ENCODE measurements at regions not wholly inside any gene's neighbourhood (a gene's known extent, or its start where the extent isn't known, plus 50 kb on each side); places are given as distances from the start of the nearest gene placed in this dataset.

DNA sequence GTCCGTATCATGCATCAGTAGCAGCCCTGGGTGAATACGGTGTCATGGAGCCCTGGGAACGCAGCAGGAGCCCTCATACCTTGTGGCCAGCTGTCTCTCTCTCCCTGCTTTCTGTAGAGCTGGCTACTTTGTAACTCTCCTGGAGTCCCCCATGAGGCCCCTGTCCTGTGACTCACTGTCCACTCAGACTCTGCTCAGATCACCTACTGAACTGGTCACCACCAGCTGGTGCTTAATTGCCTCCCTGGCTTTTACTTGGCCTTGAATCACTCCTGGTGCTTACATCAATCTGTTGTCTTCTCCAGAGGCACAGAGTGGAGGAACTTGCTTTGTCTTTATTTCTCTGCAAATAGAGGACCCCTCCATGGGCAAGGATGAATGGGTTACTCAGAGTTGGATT, 172.7 kb downstream of the HRH4 start:
- no peak for TF ChIP-seq EZH2 (IDR thresholded peaks at IDR 0.05)
- no peak for TF ChIP-seq POLR2AphosphoS5 (IDR thresholded peaks at IDR 0.05; ENCODE audit: borderline replicate concordance, low read depth, low read length)
- no peak for TF ChIP-seq FOXP2 (optimal IDR thresholded peaks at IDR 0.05; ENCODE audit: control extremely low read depth, extremely low read length, insufficient read depth)
